ENCODE measurements at regions not wholly inside any gene's neighbourhood (a gene's known extent, or its start where the extent isn't known, plus 50 kb on each side); places are given as distances from the start of the nearest gene placed in this dataset.

DNA sequence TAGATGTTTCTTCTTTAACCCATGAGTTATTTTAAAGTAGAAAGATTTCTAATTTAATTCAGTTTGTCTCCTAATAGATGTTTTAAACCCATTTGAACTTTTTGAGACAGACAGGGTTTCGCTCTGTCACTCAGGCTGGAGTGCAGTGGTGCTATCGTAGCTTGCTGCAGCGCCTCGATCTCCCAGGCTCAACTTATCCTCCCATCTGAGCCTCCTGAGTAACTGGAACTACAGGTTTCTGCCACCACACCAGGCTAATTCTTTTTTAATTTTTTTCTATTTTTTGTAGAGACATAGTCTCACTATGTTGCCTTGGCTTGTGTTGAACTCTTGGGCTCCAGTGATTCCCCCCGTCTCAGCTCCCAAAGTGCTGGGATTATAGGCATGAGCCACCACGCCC lies 53.0 kb upstream of the RAB18 start:
- DNase-seq (ENCODE audit: low spot score): no peak

DNA sequence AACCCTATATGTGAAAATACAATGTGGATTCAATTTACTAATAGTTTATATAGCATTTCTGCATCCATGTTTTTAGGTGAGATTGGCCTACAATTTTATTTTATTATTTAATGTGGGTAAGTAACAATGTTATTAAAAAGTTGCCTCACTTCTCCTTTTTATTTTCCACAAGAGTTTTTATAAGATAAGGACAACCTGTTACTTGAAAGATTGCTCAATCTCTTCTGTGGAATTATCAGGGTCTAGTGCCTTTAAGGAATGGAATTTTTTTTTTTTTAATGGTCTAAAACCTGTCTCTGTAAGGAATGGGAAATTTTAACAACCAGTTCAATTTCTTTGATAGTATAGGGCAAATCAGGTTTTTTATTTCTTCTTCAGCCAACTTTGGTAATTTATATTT lies 53.9 kb upstream of the RAB18 start:
- DNase-seq (ENCODE audit: low spot score): no peak

DNA sequence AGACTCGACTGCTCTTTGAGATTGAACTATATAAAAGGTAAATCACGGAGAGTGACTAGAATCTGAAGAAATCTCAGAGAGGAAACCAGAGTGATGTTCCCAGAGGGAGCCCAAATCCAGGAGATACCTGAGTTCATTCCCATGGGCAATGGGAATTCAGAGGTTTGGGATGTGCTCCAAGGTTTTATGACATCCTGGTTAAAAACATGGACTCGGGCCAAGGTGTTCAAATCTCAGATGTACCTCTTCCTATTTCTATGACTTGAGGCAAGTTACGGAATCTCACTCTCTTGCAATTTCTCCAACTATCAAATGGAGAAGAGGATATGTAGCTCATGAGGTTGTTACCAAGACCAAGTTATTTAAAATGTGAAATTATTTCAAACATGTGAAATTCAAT lies 54.5 kb upstream of the RAB18 start:
- no peak for DNase-seq (ENCODE audit: low spot score)

- no peak for DNase-seq (ENCODE audit: low spot score)
Measured at GRCh38 chr10:27448921-27449320, 55.2 kb upstream of the RAB18 start.

DNA sequence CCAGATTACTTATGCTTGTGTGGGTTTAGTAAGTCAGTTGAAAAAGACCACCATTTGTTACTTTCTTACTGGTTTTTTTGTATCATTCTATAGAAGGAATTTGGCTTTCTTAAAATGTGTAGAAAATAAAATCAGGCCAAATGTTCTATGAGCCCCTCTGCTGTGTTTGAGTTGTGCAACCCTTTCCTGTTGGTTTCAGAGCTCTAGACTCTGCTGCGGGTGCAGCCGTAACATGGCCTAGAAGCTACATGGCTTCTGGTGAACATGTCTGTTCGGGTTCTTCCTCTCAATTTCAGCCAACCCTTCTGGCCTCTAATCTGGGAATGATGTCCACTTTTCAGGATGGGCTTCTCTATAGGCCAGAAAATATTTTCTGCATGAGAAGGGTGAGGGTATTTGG lies 56.6 kb upstream of the RAB18 start:
- no peak for DNase-seq (ENCODE audit: low spot score)

GRCh38 chr10:27446091-27446918 lies 57.8 kb upstream of the RAB18 start:
- DNase-seq (ENCODE audit: low spot score): peak; percentile 28

GRCh38 chr10:27445070-27445469 lies 59.0 kb upstream of the RAB18 start:
- DNase-seq (ENCODE audit: low spot score): no peak

GRCh38 chr10:27440478-27440877 lies 63.6 kb upstream of the RAB18 start:
- no peak for DNase-seq (ENCODE audit: low spot score)

GRCh38 chr10:27440021-27440420 lies 64.1 kb upstream of the RAB18 start:
- DNase-seq (ENCODE audit: low spot score): no peak

DNA sequence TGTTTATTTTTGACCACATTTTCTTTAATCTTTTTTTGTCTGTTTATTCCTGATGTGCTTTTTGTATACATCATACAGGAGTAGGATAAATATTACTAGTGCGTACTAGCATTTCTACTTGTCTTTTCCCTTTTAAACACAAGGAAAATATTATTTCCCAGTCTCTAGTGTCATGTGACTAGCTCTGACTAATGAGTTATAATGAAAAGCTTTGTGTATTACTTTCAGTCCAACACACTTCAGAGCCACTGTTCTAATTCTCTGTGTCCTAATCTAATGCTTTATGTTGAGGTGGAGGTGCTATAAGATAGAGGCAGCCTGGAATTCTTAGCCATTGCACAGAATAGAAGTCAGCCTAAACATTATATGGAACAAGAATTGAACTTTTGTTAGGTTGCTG lies 65.0 kb upstream of the RAB18 start:
- DNase-seq (ENCODE audit: low spot score): no peak

DNA sequence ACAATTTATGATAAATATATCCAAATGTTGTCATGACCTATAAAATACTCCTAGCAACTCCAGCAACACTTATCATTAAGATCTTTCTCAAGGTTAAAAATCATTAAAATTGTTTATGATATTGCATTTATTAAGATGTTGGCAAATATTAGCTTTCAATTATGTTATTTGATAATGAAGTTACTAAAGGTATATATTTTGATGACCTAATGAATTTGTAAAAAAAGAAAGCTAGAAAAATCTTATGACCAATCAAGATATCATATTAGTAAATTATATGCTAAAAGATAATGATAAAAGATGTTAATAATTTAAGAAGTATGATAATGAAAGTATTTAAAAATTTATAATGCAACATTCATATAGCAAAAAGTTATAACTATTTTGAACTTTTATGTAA lies 66.3 kb upstream of the RAB18 start:
- no peak for DNase-seq (ENCODE audit: low spot score)

DNA sequence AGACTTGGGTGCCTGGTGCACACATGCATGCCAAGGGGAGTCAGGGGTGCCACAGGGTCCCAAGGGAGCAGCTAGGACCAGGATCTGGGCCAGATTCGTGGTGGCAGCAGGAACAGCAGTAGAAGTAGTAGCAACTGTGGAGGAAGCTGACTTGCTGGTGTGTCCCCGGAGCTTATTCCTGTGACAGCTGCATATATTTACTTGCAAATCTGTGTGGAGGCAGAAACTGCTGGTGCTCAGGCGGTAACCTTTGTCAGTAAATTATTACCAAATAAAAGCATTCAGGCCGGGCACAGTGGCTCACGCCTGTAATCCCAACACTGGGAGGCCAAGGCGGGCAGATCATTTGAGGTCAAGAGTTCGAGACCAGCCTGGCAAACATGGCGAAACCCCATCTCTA lies 67.4 kb upstream of the RAB18 start:
- no peak for DNase-seq (ENCODE audit: low spot score)

DNA sequence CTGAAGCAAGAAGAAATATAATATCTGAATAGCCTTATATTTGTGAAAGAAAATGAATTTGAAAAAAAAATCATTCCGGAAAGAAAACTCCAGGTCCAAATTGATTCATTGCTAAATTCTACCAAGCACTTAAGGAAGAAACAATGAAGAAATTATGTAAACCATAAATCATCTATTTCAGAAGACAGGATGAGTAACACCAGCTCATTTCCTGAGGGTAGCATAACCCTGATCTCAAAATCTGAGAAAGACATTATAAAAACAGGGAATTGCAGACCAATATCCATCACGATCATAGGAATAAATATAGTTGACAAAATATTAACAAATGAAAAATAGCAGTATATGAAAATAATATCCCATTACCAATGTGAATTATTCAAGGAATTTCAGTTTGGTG lies 70.1 kb upstream of the RAB18 start:
- DNase-seq (ENCODE audit: low spot score): no peak

- no peak for DNase-seq (ENCODE audit: low spot score)
Measured at GRCh38 chr10:27426948-27427467, 77.1 kb upstream of the RAB18 start.

DNA sequence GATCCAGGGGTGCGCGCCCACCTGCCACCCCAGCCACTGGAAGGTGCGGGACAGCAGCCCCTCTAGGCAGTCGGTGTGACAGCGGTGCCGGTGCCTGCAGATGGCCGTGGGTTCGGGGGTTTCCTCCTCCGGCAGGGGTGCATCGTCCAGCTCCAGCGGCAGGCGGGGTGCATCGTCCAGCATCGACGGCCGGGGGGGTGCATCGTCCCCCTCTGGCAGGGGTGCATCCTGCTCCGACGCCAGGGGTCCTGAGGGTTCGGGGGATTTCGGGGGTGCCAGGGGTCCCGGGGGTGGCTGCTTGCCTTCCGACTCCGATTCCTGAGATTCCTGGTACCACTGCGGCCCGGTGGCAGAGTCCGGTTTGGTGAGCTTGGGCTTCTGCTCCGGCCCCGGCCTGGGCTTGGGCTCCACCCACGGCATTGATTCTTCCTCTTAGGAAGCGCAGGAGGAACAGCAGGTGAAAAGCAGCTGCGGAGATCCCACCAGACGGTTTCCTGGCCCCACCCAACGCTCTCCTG lies 90.2 kb upstream of the RAB18 start:
- no peak for DNase-seq (ENCODE audit: low spot score)

DNA sequence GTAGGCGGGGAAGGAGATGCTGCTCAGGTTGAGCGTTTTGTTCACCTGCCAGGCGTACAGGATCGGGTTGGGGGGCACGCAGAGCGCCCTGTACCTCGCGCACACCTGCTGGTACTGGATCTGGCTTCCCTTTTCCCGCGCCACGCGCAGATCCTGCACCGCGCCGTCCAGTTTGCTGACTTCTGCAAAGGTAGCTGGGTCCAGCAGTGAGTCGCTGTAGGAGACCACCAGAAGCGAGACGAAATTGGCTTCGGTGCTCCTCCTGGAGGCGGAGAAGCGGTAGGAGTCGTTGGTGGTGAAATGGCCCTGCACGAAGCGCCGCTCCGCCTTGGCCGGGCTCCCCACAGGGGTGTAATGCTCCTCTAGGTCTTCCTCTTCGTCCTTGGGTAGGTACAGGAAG lies 90.7 kb upstream of the RAB18 start:
- peak; percentile 11 for DNase-seq (ENCODE audit: low spot score)

DNA sequence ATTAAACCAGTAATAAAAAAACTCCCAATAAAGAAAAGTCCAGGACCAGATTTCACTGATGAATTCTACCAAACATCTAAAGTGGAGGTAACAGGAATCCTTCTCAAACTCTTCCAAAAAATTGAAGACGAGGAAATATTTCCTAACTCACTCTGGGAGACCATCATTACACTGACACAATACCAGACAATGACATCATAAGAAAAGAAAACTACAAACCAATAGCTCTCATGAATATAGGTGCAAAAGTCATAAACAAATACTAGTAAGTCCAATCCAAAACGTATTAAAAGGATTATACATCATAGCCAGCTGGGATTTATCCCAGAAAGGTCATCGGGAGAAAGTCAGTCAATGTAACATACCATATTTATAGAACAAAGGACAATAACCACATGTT lies 94.0 kb upstream of the RAB18 start:
- no peak for DNase-seq (ENCODE audit: low spot score)

- DNase-seq (ENCODE audit: low spot score): no peak
Measured at GRCh38 chr10:27407271-27407670, 96.8 kb upstream of the RAB18 start.

DNA sequence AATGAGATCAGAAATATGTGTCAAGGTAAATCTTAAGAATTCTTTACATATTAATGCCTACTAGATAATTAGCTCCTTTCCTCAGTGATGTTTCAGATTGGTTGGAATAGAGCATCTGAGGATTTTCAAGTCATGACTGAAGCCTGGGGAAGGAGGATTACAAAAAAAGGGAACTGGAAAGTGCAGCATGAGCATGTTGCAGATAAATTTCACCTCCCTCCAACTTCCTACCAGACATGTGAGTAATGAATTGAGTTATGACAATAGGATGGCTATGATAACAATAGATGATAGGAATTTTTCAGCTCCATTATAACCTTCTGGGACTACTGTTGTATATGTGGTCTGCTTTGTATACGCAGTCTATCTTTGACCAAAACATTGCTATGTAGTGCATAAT lies 104.2 kb upstream of the RAB18 start:
- DNase-seq (ENCODE audit: low spot score): no peak

DNA sequence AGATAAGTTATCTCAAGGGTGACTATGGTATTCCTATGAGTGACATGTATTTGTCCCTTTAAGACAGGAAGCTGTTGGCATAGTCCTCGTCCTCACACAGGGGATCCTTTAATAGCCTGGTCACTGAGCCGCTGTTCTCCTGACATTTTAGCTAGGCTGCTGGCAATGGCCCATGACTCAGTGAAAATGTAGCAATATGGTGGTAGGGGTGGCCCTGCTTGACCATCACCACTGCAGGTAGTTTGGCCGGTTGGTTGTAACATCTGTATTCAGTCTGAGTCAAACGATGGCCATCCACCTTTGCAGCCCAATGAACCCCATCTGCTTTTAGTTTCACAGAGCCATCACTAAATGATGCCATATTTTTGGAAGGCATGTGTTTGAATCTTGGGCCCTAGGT lies 110.1 kb upstream of the RAB18 start:
- DNase-seq (ENCODE audit: low spot score): no peak

GRCh38 chr10:27392606-27393005 lies 111.5 kb upstream of the RAB18 start:
- no peak for DNase-seq (ENCODE audit: low spot score)

DNA sequence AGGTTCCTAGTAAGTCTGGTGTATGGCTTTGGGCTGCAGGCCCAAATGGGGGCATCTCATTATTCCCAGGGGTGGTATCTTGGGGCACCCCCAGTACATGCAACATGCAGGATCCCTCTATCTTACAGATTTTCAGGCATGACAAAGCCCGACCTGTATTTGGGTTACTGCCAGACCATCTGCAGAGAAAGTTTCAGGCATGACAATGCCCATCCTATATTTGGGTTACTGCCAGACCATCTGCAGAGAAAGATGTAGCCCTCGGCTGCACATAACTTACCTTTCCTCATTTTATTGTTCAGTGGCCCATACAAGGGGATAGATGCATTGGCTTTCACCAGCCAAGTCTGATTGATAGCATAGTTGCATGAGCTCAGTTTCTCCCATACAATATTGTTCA lies 112.2 kb upstream of the RAB18 start:
- DNase-seq (ENCODE audit: low spot score): no peak

GRCh38 chr10:27391325-27391724 lies 112.8 kb upstream of the RAB18 start:
- DNase-seq (ENCODE audit: low spot score): no peak

DNA sequence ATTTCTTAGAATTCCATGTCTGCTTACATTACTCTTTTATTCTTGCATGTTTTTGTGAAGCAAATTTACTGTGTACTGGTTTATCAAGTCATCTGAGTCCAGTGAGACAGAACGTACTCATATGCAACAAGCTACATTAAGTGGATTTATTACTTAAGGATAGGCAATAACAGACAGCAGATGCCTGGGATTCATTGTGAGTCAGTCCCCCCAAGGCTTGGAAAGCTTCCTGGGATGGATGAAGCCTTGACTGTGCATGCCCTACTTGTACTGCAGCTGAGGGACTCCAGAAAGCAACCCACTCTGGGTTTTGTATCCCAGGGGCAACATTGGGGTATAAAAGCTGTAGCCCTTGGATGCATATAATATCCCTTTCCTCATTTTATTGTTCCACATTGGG lies 113.4 kb upstream of the RAB18 start:
- DNase-seq (ENCODE audit: low spot score): no peak

Measured in iPS-NIHi11 (cell line).